Lower leg skin (tissue), 3 donors: ENCODE measurements at regions not wholly inside any gene's neighbourhood (a gene's known extent, or its start where the extent isn't known, plus 50 kb on each side); places are given as distances from the start of the nearest gene placed in this dataset.

ENCODE experiments used
- CTCF ChIP-seq, 3 donors: fragments of 450-650 bp; IDR thresholded peaks; one replicate each; pipeline ENCODE4 v1.5.1; 2016; ENCODE audit warnings: antibody characterized with exemption in 3 of 3, mild to moderate bottlenecking in 3 of 3, moderate library complexity in 2 of 3
- POLR2A ChIP-seq, 2 donors: fragments of 450-650 bp; IDR thresholded peaks; one replicate each; pipeline ENCODE4 v1.6.1; 2016 to 2017; ENCODE audit warnings: antibody characterized with exemption in 2 of 2, mild to moderate bottlenecking in 1 of 2, moderate library complexity in 1 of 2

- no peak for TF ChIP-seq CTCF (IDR thresholded peaks at IDR 0.05)
- TF ChIP-seq POLR2A (IDR thresholded peaks at IDR 0.05): no peak
Measured at GRCh38 chr2:19809206-19809605, 92.6 kb downstream of the TTC32 start.
